ENCODE measurements at regions not wholly inside any gene's neighbourhood (a gene's known extent, or its start where the extent isn't known, plus 50 kb on each side); places are given as distances from the start of the nearest gene placed in this dataset.
A peak's percentile ranks its signal among the peaks of the same experiment; 100 is the strongest.

DNA sequence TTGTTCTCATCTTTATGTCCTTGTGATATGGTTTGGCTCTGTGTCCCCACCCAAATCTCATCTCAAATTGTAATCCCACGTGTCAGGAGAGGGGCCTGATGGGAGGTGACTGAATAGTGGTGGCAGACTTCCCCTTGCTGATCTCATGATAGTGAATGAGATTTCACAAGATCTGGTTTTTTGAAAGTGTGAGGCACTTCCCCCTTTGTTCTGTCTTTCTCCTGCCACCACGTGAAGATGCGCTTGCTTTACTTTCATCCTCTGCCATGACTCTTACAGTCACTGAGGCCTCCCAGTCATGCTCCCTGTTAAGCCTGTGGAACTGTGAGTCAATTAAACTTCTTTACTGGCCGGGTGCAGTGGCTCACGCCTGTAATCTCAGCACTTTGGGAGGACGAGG lies 161.0 kb downstream of the HERPUD2 start:
- DNase-seq, result no peak

DNA sequence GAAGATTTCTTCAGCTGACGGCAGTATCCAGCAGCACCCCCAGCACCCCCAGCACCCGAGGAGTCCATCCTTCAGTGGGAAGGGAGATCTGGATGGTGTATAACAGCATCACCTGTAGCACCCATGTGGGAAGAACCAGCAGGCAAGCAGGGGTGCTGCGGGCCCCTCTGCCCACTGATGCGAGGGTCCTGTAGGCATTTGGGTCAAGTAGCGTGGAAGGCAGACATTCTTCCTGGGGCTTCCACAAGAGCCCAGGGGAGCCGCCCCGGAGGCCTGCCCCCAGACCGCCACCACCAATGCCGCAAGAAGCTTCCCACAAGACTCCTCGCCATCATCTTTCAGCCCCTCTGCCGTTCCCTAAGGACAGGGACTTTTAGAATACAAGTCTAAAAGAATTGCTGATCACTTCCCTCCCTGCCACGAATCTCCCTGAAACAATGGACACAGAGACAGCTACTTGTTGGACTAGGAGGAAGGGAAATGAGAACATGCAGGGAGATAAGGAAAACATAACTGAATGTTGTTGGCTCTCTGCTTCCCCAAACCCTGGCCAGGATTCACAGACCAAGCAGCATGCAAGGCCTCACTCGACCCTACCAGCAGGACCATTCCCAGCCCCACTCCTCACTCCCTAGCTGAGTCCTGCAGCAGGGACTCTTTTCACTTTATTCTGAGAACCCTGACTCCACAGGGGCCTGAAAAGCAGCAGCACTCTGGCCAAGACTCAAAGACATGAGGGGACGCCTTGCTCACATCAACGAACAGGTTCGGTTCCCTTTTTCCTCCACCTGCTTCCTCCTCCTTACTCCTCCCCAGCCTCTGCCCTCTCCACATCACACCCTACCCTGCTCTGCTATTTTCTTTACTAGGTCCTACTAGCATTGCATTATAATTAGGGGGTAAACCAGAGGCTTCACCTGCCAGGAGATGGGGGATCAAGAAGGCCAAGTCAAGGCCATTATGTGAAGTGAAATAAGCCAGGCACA lies 164.5 kb downstream of the HERPUD2 start:
- no peak for DNase-seq

DNA sequence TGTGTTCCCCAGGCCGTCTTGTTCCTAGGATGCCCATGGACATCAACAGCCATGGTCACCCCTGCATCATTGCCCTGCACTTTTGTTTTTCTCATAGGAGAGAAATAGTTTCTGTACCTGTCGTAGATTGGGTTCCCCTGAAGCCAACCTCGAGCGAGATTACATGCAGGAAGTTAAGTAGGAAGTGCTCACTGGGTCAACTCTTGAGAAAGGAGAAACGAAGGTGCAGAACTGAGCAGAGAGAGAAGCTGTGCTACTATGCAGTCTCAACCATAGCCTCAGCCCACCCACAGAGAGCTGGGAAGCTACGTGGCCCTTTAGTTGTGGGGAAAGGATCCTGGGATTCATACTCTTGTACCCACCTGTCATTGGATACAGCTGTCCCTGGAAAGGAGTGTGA lies 165.2 kb downstream of the HERPUD2 start:
- DNase-seq, result no peak

DNA sequence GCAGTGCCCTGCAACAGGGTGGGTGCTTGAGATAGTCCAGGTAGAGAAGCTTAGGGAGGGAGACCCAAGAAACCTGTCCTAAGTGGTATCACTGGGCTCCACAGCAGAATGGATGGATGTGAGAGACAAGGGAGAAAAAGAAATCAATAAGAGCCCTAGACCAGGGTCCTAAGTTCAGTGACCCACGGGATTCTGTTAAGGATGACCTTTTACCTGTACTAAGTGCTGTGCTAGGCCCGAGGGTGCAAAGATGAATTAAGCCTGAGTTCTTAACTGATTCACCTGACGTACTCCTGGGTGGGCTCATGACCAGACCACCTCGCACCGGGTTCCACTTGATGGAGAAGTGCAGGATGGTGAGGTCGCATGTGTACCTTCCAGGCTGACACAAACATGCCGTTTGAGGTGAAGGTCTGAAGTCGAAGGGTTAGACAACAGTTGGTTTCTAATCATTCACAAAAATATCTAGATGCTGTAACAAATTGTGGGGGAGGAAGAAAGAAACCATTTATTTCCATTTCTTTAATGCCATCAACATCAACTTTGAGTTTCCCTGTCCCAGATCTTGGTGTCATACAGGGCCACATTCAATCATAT lies 166.5 kb downstream of the HERPUD2 start:
- DNase-seq, result no peak

DNA sequence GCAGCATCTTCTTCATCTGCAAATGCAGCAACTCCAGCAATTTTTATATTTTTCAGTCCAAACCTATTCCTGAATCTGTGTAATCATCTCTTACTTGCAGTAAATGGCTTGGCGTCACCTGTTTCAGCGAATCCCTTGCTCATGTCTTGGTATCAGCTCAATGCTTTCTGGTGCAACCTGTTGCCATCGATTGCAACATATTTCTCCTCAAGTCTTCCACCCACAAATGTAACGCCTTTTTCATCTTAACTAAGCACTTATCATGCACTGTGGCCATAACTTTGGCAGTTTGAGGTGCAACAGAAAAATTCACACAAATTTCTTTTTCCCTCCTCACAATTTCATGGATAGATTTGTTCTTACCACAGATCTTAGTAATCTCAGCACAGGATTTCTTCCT lies 168.3 kb downstream of the HERPUD2 start:
- no peak for DNase-seq

DNA sequence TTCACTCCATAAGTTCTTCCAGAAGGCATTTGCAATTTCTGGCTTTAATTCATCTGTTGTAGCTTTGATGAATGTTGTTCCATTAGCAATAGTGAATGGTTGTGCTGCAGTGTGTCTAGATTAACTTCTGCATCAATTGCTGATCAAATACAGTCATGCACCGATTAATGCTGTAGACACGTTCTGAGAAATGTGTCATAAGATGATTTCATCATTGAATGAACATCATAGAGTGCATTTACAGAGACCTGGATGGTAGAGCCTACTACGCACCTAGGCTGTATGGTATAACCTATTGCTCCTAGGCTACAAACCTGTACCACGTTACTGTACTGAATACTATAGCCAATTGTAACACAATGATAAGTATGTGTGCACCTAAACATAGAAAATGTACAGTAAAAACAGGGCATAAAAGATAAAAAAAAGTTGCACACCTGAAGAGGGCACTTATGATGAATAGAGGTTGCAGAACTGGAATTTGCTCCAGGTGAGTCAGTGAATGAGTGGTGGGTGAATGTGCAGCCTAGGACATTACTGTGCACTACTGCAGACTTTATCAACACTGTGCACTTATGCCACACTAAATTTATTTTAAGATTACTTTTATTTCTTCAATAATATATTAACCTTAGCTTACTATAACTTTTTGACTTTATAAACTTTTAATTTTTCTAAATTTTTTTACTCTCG lies 170.7 kb downstream of the HERPUD2 start:
- DNase-seq, result no peak

DNA sequence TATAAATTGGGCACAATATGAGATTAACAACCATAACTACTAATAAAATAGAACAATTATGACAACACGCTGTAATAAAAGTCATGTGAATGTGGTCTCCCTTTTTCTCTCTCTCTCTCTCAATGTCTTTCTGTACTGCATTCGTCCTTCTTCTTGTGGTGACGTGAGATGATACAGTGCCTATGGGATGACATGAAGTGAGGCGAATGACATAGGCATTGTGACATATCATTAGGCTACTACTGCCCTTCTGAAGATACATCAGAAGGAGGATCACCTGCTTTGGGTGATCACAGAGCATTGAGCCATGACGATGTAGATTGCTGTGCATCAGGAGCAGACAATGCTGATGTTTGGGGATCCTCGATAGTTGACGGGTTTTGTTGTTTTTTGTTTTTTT lies 171.6 kb downstream of the HERPUD2 start:
- DNase-seq, result no peak

DNA sequence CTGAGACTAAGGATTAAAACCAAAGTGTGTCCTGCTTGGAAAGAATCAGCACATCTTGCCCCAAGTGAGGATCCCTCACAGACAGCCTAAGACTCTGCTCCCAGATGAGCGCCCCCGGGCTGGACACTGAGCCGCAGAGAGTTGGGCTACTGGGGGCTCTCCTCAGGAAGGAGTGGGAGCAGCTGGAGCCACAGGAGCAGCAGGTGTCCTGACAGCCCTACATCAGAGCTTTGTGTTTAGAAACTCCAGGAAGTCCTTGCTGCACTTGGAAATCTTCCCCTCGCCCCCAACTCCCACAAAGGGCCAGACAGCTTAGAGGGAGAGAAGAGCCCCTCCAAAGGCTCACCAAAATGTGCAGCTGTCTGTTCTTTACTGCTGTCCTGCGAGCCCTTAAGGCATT lies 172.2 kb downstream of the HERPUD2 start:
- no peak for DNase-seq

DNA sequence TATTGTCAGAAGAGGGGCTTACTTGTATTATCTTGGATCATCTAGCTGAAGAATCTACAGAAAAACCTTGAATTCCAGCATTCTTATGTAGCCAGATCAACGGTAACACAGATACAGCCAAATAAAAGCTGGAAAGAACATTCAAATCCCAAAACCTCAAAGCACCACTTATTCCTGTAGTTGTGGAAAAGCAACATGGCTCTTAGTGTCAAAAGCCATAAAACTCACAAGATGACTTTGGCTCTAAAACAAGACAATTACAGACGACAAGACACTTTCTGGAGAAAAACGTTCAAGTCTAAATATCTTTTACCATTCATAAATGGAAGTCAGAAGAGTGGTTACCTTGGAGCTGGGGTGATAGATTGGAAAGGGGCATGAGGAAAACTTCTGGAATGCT lies 173.0 kb downstream of the HERPUD2 start:
- DNase-seq, result no peak

DNA sequence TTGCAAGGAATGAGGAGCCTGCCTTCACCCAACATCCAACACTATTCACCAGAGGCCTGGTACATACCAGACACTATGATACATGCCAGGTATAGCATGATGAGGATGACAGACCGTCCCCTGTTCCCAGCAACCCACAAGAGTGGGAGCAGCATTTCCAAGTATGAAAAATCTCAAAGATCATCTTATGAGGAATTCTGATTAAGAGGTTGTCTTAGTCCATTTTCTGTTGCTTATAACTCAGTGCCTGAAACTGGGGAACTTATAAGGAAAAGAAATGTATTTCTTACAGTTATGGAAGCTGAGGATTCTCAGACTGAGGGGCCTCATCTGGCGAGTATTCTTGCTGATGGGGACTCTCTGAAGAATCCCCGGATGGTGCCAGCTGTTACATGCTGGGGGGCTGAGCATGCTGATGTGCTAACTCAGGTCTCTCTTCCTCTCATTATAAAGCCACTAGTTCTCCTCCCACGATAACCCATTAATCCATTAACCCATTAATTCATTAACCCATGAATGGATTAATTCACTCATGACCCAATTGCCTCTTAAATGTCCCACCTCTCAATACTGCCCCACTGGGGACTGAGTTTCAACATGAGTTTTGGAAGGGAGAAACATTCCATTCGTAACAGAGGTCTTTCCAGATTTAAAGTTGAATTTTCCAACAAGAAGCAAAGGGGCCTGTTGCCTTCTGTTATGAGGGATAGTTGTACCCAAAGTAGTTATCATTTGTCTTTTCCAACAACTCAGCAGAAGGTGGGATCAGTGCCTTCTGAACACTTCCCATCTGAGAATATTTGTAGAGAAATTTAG lies 173.9 kb downstream of the HERPUD2 start:
- no peak for DNase-seq

DNA sequence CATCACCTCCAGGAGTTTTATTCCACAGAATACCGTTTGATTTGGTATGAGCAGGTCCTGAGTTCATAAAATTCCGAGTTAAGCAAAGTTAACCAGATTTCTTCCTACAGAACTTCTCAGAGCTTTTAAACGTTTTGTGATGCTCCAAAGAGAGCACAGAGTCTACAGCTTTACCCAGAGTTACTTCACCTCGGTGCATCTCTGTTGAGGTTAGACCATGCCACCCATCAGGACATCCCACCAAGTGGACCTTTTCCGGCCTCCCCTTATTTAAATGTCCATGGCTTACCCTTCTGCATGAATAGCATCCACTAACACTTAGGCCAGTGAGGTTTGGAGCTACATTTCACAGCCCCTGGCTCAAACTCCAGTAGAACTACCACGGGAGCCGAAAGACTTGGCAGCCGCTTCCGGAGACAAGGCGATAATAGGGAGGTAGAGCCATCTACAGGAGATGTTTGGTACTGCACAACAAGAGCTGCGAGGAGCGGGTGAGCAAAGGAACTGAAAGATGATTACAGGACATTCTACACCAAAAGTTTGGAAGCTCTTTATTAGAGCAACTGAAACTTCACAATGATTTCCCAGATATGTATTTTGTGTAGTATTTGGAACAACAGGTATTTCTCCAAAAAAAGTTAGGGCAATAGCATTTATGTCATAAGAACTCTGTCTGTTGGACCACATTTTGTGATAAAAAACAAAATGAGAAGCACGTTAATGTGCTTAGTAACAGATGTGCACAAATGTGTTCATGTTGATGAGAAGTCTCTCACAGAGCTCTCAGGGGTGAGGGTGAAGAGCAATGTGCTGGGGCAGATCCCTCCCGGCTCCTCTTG lies 174.7 kb downstream of the HERPUD2 start:
- peak; percentile 48 for DNase-seq

DNA sequence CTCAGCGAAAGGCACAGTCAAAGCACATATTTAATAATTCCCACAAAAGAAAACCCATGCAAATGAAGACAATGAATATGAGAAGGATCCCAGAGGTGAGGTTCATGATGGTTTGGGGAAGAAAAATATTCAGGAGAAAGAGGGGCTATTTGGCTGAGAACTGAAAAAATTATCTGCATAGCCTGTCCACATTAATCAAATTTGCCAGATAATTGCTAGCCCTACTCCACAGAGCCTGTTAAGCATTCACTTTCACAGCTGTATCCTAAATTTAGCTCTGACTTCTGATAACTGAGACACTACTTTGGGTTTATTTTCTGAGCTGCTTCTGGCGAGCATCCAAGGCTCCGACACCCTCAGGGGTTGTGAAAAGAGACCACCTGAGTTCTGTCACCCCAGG lies 176.2 kb downstream of the HERPUD2 start:
- DNase-seq, result no peak

DNA sequence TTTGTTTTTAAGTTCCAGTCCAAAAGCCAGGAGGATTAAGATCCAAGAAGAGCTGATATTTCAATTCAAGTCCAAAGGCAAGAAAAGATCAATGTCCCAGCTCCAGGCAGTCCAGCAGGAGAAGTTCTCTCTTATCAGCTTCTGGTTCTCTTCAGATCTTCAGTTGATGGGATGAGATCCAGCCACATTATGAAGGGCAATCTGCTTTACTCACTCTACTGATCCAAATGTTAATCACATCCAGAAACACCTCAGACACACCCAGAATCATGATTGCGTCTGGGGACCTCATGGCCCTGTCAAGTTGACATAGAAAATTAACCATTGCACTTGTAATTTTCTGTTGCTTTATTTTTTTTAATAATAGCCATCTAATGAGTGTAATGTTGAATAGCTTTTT lies 178.4 kb downstream of the HERPUD2 start:
- no peak for DNase-seq

DNA sequence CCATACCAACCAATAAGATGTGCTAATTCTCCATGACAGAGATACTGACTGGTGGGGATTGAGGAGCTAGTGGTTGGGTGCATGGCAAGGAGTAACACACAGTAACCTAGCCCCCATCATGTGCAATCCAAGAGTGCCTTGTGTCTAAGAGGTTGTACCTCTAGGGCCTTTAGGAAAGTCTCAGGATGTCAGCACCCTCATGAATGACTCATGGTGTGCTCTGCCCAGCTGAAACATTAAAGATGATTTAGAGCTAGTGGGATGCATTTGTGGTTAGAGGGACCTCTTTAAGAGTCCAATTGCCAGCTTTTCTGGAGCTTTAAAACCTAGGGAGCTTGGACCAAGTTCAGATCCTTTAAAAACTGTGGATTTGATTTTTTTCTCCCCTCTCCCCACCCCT lies 181.1 kb downstream of the HERPUD2 start:
- DNase-seq, result no peak

DNA sequence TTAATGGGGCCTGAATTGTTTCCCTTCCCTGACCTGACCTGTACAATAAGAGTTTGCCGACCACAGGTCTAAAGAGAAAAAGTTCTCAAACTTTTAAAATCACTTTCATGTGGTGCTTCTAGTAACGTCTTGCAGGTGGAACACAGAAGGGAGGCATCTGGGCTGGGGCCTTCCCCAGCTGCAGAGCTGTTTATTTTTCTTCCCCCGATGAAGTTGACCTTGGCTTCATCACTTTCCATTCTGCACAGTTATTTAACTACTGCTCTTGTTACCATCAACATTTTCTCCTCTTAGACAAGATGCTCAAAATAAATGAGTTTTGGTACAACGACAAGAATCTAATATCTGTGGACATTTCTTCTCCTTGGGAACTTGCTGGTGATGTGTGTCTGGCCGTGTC lies 181.7 kb downstream of the HERPUD2 start:
- no peak for DNase-seq

DNA sequence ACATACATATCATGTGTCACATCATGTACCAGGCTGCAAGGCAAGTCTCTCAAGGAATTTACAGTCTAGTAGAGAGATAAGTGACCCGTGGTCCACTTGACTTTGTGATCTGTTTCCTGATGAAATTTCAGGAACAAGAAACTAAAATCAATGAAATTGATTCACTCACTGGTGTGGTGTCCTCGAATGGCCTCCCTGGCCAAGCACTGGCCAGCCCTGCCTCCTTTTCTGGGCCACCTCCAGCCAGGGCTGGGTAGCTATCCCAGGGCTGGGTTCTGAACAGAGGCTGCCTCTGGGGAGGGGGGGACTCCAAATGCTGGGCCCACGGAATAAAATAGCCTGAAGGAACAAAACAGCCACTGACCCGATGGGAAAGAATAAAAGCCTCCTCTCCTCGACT lies 182.2 kb downstream of the HERPUD2 start:
- no peak for DNase-seq

DNA sequence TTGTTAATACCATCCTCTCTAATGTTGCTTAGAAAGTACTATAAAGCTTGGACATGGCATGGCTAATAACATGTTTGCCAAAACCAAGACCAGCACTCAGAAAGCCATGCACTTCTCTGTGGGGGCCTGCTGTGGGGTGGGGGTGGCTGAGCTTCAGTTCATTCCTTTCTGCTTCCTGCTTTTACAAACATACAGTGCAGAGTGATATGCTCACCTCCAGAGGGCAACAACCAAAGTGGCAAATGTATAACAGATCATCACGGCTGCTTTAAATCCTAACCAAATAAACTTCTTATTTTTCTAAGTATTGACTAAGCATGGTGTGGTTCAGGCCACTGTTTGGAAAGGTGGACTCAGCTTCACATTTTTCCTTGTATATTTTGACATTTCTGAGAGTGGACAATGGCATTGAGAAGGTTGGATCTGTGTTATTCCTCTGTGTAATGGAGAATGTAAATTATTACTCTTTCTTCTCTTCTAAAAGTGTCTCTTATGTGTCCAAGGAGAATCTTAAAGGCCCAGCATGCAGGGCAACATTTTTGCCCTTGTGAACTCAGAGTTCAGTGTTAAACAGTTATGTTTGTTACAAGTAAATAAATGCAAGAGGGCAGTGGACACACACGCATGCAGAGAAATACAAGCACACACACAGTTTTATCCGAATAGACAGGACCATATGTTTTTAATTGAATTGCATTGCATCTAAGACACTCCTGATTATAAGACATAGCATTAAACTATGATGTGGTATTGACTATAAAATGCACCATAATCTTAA lies 186.1 kb downstream of the HERPUD2 start:
- no peak for DNase-seq

DNA sequence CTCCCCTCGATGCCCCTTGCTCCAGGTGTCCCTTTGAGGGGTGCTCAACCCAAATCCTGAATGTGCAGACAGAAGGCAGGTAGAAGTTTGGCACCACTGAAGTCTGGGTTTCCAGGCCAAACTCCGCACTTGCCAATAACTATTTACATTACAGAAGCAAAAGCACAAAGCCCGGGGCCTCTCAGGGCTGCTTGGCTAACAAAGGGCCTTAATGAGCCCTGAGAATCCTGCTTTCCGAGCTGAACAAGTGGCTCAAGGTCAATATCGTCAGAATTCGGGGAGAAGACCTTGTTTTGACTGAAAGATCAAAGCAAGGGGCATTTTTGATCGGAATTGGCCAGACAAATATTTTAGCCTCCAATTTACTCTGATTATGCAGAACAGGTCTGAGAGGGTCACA lies 189.9 kb downstream of the HERPUD2 start:
- DNase-seq, result no peak

DNA sequence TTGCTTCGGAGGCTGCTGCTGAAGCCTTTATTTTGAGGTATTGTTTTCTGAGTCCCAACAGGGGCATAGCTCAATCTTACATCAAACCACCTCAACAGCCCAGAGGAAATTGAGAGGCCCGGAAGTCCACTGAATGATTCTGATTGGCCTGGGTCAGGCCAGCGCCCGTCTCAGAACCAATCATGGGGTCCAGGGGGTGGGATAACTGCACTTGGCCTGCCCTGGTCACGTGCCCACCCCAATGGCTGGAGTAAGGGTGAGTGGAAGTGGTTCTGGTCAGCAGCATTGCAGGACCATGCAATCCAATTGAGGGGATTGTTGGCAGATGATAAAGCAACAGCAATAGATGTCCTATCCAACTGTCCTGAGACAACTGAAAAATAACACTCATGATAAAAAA lies 190.6 kb downstream of the HERPUD2 start:
- no peak for DNase-seq

DNA sequence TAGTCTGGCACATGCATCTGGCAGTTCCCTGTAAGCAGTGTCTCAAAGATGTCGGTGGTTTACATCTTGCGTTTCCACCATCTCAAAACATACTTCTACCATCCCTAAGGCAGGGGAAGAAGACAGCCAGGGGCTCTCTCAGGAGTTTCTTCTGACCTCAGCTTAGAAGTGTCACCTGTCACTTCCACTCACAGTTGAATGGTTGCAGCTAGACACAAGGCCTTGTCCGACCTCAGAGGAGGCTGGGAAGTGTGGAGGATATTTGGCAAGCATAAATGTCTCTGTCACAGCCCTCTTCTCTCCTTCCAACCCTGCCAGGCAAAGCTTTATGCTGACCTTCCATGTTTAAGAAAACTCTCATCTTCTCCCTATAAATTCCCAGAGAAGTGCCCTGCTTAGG lies 193.3 kb downstream of the HERPUD2 start:
- no peak for DNase-seq

DNA sequence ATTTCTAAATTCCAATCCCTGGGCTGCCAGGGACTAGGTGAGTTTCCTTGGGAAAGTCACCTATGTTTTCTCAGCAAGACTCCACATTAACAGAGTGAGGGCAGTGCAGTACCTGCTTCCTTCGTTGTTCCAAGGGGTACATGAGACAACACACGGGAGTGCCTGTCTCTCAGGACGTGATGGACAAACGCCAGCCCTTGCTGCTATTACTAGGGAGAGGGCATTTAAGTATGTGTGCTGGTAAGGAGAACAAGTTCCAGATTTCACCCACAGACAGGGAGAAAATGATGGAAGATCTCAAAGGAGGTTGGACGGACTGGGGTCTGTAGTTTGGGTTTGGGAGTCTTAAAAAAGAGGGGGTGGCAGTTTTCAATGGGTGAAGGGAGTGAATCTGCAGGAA lies 195.7 kb downstream of the HERPUD2 start:
- no peak for DNase-seq

Data from NCI-H1417 treated with DMSO at 0.1 percent for 48 hours (cell line).